ENCODE measurements at regions not wholly inside any gene's neighbourhood (a gene's known extent, or its start where the extent isn't known, plus 50 kb on each side); places are given as distances from the start of the nearest gene placed in this dataset.

DNA sequence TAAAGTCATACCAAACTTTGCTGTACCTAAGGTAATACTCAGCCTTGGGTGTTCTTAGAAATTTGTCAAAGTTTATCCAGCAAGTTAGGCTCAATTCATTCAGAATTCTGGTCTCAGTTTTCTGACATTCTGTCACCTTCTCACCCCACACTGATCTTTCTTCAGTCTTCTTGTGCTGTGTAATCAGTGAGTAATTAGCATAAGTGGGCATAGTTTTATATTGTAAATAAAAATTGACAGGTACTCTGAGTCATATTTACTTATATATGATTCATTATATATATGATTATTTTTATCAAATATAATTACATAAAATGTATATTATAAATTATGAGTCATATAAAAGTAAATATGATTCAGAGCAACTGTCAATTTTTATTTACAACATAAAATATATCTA lies 170.9 kb upstream of the MAGI2 start:
- DNase-seq (ENCODE audit: low spot score in 2 of 2) = no peak
- H3K4me3 ChIP-seq (ENCODE audit: low read depth, poor library complexity, severe bottlenecking) = no peak overlapping the region
- intact Hi-C loops (cut with DNase I; ENCODE audit: low total_unique reads) = no loop called here
- no peak for TF ChIP-seq POLR2A (IDR thresholded peaks at IDR 0.05)
- TF ChIP-seq, protein P1, sequence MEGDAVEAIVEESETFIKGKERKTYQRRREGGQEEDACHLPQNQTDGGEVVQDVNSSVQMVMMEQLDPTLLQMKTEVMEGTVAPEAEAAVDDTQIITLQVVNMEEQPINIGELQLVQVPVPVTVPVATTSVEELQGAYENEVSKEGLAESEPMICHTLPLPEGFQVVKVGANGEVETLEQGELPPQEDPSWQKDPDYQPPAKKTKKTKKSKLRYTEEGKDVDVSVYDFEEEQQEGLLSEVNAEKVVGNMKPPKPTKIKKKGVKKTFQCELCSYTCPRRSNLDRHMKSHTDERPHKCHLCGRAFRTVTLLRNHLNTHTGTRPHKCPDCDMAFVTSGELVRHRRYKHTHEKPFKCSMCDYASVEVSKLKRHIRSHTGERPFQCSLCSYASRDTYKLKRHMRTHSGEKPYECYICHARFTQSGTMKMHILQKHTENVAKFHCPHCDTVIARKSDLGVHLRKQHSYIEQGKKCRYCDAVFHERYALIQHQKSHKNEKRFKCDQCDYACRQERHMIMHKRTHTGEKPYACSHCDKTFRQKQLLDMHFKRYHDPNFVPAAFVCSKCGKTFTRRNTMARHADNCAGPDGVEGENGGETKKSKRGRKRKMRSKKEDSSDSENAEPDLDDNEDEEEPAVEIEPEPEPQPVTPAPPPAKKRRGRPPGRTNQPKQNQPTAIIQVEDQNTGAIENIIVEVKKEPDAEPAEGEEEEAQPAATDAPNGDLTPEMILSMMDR (IDR thresholded peaks at IDR 0.05) = no peak

DNA sequence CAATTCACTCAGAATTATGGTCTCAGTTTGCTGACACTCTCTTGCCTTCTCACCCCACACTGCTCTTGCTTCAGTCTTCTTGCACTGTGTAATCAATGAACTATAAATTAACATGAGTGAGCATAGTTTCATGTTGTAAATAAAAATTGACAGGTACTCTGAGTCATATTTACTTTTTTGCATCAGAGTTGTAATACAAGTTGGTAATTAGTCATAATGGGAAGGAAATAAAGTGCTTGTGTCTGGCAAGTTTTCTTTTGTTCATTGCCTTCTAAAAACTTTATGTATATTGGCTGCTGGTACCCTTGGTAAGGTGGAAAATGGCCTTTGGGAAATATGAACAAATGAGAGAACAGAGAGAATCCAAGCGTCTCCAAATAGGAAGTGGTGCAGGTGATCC lies 169.3 kb upstream of the MAGI2 start:
- WGBS, 2 donors = 65 to 72% methylated on average over 1 of the region's 1 CpG
- TF ChIP-seq, protein P1 (IDR thresholded peaks at IDR 0.05) = no peak
- no peak for TF ChIP-seq POLR2A (IDR thresholded peaks at IDR 0.05)
- no peak for DNase-seq (ENCODE audit: low spot score in 2 of 2)
- H3K4me3 ChIP-seq (ENCODE audit: low read depth, poor library complexity, severe bottlenecking) = no peak overlapping the region
- intact Hi-C loops (cut with DNase I; ENCODE audit: low total_unique reads) = no loop called here

DNA sequence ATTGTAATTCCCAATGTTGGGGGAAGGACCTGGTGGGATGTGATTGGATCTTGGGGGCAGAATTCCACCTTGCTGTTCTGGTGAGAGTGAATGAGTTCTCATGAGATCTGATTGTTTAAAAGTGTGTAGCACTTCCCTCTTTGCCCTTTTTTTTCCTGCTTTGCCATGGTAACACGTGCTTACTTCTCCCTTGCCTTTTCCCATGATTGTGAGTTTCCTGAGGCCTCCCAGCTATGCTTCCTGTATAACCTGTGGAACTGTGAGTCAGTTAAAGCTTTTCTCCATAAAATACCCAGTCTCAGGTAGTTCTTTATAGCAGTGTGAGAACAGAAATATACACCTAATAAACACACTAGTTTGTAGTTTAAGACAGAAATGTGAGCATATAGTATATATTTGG lies 166.8 kb upstream of the MAGI2 start:
- DNase-seq (ENCODE audit: low spot score in 2 of 2) = no peak
- WGBS, 2 donors = 29 to 32% methylated on average over 1 of the region's 1 CpG
- TF ChIP-seq, protein P1 (IDR thresholded peaks at IDR 0.05) = no peak
- no peak for TF ChIP-seq POLR2A (IDR thresholded peaks at IDR 0.05)
- intact Hi-C loops (cut with DNase I; ENCODE audit: low total_unique reads) = no loop called here
- H3K4me3 ChIP-seq (ENCODE audit: low read depth, poor library complexity, severe bottlenecking) = no peak overlapping the region

DNA sequence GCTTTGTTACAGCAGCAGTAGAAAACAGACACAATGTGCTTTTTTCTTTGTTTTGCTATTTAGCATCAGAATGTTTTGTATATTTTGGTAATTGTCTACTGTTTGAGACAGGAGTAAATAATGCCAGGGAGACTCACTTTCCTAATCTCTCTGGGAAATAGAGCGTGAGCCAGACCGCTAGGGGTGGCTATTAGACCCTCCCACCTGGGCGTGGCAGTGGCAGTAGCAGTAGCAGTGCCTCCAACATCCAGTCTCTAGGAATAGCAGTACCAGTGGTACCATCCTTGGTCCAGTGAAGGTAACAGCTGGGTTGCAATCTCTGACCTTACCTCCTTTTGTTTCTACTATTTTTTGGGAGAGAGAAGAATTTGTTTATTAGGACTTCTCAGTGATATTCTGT lies 165.7 kb upstream of the MAGI2 start:
- intact Hi-C loops (cut with DNase I; ENCODE audit: low total_unique reads) = no loop called here
- WGBS, 2 donors = 91 to 93% methylated on average over 3 of the region's 3 CpGs
- no peak overlapping the region for H3K4me3 ChIP-seq (ENCODE audit: low read depth, poor library complexity, severe bottlenecking)
- TF ChIP-seq, protein P1 (IDR thresholded peaks at IDR 0.05) = no peak
- TF ChIP-seq POLR2A (IDR thresholded peaks at IDR 0.05) = no peak
- DNase-seq (ENCODE audit: low spot score in 2 of 2) = no peak

DNA sequence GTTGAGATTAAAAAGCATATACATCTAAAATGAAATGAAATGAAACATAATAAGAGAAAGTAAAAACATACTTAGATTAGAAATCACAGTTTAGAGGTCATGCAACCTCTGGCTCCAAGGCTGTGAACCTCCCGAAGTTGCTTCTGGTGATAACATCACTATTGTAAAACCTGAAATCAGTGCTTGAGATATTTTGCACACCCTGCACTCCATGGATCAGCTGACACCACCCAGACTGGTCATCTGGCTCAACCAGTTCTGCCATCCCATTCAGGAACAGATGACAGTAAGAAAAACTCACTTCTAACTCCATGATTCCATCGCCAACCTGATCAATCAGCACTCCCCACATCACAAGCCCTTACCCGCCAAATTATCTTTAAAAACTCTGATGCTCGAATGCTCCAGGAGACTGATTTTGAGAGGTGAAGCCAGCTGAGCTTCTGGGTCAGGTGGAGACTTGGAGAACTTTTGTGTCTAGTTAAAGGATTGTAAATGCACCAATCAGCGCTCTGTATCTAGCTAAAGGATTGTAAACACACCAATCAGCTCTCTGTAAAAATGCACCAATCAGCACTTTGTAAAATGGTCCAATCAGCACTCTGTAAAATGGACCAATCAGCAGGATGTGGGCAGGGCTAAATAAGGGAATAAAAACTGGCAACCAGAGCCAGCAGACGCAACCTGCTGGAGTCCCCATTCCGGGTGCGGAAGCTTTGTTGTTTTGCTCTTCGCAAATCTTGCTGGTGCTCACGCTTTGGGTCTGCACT lies 162.6 kb upstream of the MAGI2 start:
- 92 to 94% methylated on average over 10 of the region's 10 CpGs for WGBS, 2 donors
- intact Hi-C loops (cut with DNase I; ENCODE audit: low total_unique reads) = no loop called here
- no peak overlapping the region for H3K4me3 ChIP-seq (ENCODE audit: low read depth, poor library complexity, severe bottlenecking)
- TF ChIP-seq, protein P1 (IDR thresholded peaks at IDR 0.05) = no peak
- no peak for TF ChIP-seq POLR2A (IDR thresholded peaks at IDR 0.05)
- DNase-seq (ENCODE audit: low spot score in 2 of 2) = no peak

DNA sequence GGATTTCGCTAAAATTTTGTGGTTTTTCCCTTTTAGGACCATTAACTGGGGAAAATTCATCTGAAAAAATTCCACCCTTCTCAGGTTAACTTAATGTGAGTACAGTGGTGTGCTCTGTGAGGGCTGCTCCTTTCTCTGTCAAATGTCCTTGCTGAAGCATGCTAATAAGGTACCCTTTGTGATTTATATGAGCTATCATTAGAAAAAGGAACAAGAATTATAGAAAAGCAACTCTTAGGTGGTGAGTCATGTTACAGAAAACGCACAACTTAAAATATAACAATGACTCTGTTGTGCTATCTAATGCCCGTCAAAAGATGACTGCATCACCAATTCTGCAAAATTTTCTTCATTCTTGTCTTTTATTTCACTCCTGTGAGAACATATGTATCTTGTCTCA lies 162.0 kb upstream of the MAGI2 start:
- intact Hi-C loops (cut with DNase I; ENCODE audit: low total_unique reads) = no loop called here
- no peak for DNase-seq (ENCODE audit: low spot score in 2 of 2)
- TF ChIP-seq POLR2A (IDR thresholded peaks at IDR 0.05) = no peak
- TF ChIP-seq, protein P1 (IDR thresholded peaks at IDR 0.05) = no peak
- 72 to 82% methylated on average over 3 of the region's 3 CpGs for WGBS, 2 donors
- H3K4me3 ChIP-seq (ENCODE audit: low read depth, poor library complexity, severe bottlenecking) = no peak overlapping the region
